OCI-LY3 (cell line): ENCODE measurements at regions not wholly inside any gene's neighbourhood (a gene's known extent, or its start where the extent isn't known, plus 50 kb on each side); places are given as distances from the start of the nearest gene placed in this dataset.

Experiments used
- EZH2phosphoT487 ChIP-seq: fragments of 200-600 bp; shearing (Covaris generic); IDR thresholded peaks from 2 replicates; pipeline ENCODE4 v1.6.1; 2018; ENCODE audit warnings: antibody characterized with exemption, mixed run types, low read depth
- TF ChIP-seq, protein P1 (sequence below): fragments of 200-600, 300-600 bp; sonication (generic); IDR thresholded peaks from 2 replicates; pipeline ENCODE4 v1.5.1; 2014; ENCODE audit warnings: antibody characterized with exemption, low read length, low read depth

DNA sequence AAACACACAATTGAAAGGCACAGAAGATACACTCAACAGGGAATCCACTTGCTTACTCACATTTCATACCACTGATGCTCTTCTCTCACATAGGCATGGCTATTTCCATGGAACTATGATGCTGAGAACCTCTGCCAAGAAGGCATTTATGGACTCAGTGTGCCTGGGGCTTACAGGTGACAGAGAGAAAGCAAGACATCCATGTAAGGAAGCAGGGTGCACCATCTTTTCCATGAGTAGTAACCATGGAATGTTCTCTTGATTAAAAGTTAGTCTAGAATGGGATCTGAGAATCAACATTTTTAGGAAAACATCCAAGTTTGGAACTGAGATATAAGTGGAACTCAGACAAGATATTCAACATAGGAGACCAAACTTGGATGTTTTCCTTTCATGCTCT is 52.5 kb upstream of the MACC1 start:
- TF ChIP-seq, protein P1, sequence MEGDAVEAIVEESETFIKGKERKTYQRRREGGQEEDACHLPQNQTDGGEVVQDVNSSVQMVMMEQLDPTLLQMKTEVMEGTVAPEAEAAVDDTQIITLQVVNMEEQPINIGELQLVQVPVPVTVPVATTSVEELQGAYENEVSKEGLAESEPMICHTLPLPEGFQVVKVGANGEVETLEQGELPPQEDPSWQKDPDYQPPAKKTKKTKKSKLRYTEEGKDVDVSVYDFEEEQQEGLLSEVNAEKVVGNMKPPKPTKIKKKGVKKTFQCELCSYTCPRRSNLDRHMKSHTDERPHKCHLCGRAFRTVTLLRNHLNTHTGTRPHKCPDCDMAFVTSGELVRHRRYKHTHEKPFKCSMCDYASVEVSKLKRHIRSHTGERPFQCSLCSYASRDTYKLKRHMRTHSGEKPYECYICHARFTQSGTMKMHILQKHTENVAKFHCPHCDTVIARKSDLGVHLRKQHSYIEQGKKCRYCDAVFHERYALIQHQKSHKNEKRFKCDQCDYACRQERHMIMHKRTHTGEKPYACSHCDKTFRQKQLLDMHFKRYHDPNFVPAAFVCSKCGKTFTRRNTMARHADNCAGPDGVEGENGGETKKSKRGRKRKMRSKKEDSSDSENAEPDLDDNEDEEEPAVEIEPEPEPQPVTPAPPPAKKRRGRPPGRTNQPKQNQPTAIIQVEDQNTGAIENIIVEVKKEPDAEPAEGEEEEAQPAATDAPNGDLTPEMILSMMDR, result no peak
- no peak for TF ChIP-seq EZH2phosphoT487
